Thyroid gland (tissue), 4 donors: ENCODE measurements at regions not wholly inside any gene's neighbourhood (a gene's known extent, or its start where the extent isn't known, plus 50 kb on each side); places are given as distances from the start of the nearest gene placed in this dataset.

Experiments
- CTCF ChIP-seq, 6 experiments: fragments of 200-600 bp in 3 of 6; fragments of 450-650 bp in 3 of 6; sonication (generic) in 3 of 6; IDR thresholded peaks; one replicate each; pipeline ENCODE4 v1.5.1; 2016 to 2019; ENCODE audit warnings: antibody characterized with exemption in 6 of 6, mild to moderate bottlenecking in 2 of 6, inconsistent platforms in 1 of 6, moderate library complexity in 1 of 6
- POLR2A ChIP-seq, 2 donors: fragments of 450-650 bp; IDR thresholded peaks; one replicate each; pipeline ENCODE4 v1.6.1; 2017; ENCODE audit warnings: antibody characterized with exemption in 2 of 2, mild to moderate bottlenecking in 2 of 2, moderate library complexity in 1 of 2

GRCh38 chr17:77786090-77786489 lies 172.4 kb upstream of the TNRC6C start:
- TF ChIP-seq CTCF (IDR thresholded peaks at IDR 0.05) (no peak), POLR2A (IDR thresholded peaks at IDR 0.05) (no peak)
